Tongue (tissue), 1 donor: ENCODE measurements at regions not wholly inside any gene's neighbourhood (a gene's known extent, or its start where the extent isn't known, plus 50 kb on each side); places are given as distances from the start of the nearest gene placed in this dataset.
"Not testable (repeated sequence)": the region's sequence is repeated elsewhere in the genome, so short reads cannot be mapped to it uniquely, and the experiment has no call there.

ENCODE experiments used
- DNase-seq: peaks from one replicate; pipeline ENCODE4 v3.0.0-alpha.2; 2015

- not testable (repeated sequence) for DNase-seq
Observed at GRCh38 chr10:131581547-131581946, 270.0 kb upstream of the TCERG1L start.

GRCh38 chr10:131584287-131584686 is 272.8 kb upstream of the TCERG1L start:
- no peak for DNase-seq

- DNase-seq: no peak
Observed at GRCh38 chr10:131585761-131586160, 274.2 kb upstream of the TCERG1L start.

GRCh38 chr10:131586958-131587357 is 275.4 kb upstream of the TCERG1L start:
- DNase-seq: no peak

DNA sequence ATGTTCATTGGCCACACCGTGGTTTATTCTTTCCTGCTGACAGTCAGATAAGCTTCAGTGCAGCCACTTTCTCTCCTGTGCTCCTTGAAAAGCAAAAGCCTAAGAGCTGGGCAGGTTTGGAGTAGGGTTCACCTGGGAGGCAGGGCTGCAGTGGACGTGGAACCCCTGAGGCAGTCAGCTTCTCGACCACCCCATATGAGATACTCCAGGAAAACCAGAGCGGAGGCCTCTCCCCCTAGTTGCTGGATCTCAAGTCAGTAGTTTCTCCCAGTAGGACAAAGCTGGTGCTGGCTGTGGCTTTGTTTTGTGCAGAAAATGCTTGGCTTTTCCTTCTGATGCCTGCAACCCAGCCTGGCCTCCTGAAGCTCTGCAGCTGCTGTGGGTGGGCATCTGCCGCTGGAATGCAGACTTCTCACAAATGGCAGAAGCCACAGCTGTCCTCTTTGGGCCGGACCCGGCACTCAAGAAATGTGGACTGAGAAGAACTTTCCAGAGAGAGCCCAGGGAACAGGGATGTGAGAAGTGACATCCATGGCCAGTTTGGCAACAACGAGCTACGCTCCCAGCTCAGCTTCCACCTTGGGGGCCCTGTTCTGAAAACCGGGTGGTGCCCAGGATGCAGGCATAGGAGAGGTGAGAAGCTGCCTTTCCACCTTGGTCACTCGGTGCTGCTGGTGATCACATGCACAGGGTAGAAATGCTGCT is 276.6 kb upstream of the TCERG1L start:
- DNase-seq: peak; percentile 41

GRCh38 chr10:131588704-131589220 is 277.2 kb upstream of the TCERG1L start:
- DNase-seq: no peak

- DNase-seq: no peak
Observed at GRCh38 chr10:131590567-131590966, 279.0 kb upstream of the TCERG1L start.

DNA sequence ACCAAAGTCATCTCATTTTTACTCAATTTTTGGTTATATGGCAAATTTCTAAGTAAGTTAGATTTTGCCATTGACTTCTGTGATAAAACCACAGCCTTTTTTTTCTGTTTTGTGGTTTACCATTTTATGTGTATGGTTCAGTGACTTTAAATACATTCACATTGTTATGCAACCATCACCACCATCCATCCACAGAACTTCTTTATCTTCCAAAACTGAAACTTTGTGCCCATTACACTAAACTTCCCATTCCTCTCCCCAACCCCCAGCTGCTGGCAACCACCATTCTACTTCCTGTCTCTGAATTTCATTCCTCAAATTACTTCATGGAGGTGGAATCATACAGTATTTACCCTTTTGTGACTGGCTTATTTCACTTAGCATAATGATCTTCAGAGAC is 280.4 kb upstream of the TCERG1L start:
- DNase-seq: no peak

GRCh38 chr10:131609176-131609575 is 291.6 kb upstream of the PPP2R2D start:
- DNase-seq: no peak

DNA sequence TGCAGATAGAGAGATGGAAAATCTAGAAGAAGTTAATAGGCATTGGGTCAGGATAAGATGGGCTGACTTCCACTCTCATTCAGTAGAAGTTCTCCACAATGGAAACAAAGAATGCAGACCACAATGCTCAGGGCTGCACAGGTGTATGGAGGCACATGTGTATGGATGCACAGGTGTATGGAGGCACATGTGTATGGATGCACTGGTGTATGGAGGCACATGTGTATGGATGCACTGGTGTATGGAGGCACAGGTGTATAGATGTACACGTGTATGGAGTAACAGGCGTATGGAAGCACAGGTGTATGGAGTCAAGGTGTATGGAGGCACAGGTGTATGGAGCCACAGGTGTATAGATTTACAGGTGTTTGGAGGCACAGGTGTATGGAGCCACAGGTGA is 285.7 kb upstream of the PPP2R2D start:
- DNase-seq: no peak

- DNase-seq: no peak
Observed at GRCh38 chr10:131616040-131616439, 284.8 kb upstream of the PPP2R2D start.

GRCh38 chr10:131617113-131617858 is 283.5 kb upstream of the PPP2R2D start:
- no peak for DNase-seq

- peak; percentile 7 for DNase-seq
Observed at GRCh38 chr10:131618587-131619267, 282.1 kb upstream of the PPP2R2D start.

DNA sequence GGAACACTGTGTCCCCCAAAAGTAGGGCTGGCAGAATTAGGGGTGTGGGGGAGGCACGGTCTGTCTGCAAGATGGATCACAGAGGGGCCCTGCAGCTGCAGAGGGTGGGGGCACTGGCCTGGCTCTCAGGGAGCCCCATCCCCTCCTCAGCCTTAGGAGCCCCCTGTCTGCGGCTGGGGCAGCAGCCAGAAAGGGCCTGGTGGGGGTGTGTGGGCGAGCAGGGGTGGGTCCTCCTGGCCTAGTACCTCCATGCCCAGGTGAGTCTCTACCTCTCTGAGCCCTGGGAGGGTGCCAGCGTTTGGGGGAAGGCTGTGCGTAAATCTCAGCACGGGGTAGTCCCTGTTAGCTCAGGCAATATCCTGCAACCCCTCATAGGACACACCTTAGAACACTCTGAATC is 280.5 kb upstream of the PPP2R2D start:
- DNase-seq: no peak

DNA sequence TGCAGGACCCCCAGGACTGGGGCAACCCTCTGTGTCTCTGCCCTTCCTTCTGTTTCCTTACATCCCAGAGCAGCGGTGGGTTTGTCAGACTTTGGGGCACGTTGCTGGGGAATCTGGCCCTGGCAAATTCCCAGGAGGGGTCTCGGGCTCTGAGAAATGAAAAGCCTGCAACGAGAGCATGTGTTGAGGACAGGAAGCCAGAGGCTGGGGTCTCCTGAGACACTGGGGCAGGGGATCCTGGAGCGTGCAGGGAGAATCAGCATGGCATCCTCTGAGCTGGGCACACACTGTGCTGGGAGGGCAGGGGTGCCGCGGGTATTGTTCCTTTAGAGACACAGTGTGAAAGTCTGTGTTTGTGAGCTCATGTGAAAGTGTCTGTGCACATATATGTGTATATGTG is 279.9 kb upstream of the PPP2R2D start:
- DNase-seq: no peak

- no peak for DNase-seq
Observed at GRCh38 chr10:131621784-131622624, 278.8 kb upstream of the PPP2R2D start.

DNA sequence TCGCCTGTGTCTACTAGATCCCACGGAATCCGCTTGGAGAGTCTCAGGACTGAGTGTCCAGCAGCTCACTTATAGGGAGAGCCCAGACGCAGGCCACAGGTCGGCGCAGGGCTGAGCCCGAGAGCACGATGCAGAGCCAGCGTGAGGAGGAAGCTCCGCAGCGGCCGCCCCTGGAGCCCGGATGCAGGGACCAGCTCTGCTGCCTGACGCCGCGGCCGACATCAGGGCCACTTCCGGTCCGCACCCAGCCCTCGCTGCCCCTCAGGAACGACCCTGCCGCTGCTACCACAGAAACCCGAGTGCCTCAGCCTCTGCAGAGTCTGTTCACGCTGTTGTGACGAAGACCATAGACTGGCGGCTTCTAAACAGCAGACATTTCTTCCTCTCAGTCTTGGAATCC is 275.8 kb upstream of the PPP2R2D start:
- DNase-seq: no peak

- no peak for DNase-seq
Observed at GRCh38 chr10:131626274-131626673, 274.5 kb upstream of the PPP2R2D start.

DNA sequence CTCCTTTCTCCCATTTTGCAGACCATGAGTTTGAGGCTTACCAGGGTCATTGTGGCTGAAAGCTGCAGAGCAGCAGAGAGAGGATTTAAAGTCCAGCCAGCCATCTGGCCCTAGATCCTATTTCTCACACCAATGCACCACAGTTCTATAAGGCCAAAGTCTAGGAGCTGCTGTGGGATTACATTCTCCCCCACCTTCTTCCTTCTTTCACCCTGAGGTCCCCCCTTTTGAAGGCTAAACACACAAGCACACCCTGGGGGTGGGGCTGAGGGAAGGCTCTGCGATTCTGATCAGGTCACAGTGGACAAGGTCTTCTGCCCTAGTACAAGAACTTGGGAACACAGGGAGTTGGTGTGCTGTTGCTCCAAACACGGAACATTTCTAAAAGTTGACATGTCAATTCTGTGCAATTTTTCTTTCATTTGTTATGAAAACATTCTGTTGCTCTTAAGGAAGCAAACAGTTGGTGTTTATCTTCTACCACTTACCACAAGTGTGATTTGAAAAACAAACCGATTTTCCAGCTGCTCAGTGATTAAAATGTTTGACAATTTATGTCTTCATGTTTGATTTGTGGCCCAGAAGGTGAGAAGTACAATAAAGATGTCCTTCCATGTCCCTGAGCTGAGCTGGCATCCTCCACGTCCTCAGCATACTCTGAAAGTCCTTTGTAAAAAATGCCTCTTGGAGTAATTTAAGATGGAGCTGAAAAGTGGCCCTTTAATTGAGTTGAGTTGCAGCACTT is 271.6 kb upstream of the PPP2R2D start:
- no peak for DNase-seq

GRCh38 chr10:131630772-131631258 is 270.0 kb upstream of the PPP2R2D start:
- DNase-seq: no peak

DNA sequence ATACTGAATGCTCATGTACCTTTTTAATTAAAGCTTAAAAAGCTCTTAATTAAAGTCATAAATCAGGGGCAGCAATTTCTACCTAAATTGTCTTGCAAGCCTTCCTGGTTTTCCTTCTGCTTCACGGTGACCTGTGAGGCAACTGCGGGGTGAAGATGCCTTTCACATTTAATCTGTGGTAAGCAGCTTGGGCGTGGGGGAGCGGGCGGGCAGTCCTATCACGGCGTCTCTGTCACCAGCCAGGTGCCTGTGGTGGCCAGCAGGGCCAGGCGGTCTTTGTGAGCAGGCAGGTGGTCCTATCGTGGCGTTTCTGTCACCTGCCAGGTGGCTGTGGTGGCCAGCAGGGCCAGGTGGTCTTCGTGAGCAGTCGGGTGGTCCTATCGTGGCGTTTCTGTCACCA is 269.2 kb upstream of the PPP2R2D start:
- DNase-seq: no peak
